Cardiac muscle cell (in vitro differentiated cells and primary cell): ENCODE measurements at regions not wholly inside any gene's neighbourhood (a gene's known extent, or its start where the extent isn't known, plus 50 kb on each side); places are given as distances from the start of the nearest gene placed in this dataset.

Experiments
- DNase-seq, 2 donors: peaks; one replicate each; pipeline versions ENCODE4 v3.0.0 to v3.0.0-alpha.2; 2010 to 2017; ENCODE audit warnings: low read depth in 1 of 2, low spot score in 1 of 2
- H3K27ac ChIP-seq: fragments of 200-600 bp; sonication (generic); 2 replicates; pipeline ENCODE4 v1.5.1; 2016
- H3K27me3 ChIP-seq: fragments of 200-600 bp; sonication (generic); 2 replicates; pipeline ENCODE4 v1.6.0; 2016; ENCODE audit warnings: control low read depth
- H3K36me3 ChIP-seq: fragments of 200-600 bp; sonication (generic); 2 replicates; pipeline ENCODE4 v1.5.1; 2016; ENCODE audit warnings: control low read depth
- H3K4me1 ChIP-seq: fragments of 200-600 bp; sonication (generic); 2 replicates; pipeline ENCODE4 v1.8.1; 2017; ENCODE audit warnings: low read depth, mild to moderate bottlenecking, mixed run types
- H3K4me3 ChIP-seq: fragments of 200-600 bp; sonication (generic); 2 replicates; pipeline ENCODE4 v1.5.1; 2016; ENCODE audit warnings: mild to moderate bottlenecking
- H3K9me3 ChIP-seq: fragments of 200-600 bp; sonication (generic); 2 replicates; pipeline ENCODE4 v1.5.1; 2017; ENCODE audit warnings: low read depth, mild to moderate bottlenecking, control low read depth
- TF ChIP-seq, protein P1 (sequence below): IDR thresholded peaks from 2 replicates; pipeline ENCODE4 v1.5.1; 2012; ENCODE audit warnings: low read depth, mild to moderate bottlenecking, low read length

DNA sequence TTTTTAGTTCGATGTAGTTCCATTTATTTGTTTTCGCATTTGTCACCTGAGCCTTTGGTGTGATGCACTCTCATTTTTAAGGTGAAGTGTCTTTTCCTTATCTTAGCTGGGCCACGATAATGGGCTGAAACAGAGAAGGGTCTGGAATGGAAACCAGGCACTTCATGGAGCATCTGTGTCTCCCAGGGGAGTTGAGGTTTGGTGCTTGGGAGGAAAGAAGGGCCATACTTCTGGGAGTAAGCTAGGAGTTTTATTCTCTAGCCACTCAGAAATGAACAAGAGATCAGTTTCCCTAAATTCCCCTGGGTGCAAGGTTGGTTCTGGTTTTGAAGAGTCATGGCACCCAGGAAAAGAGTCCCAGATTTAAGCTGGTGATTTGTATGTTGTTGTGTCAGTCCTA lies 179.4 kb upstream of the CXCR4 start:
- no peaks in the 10 kb centered on the region for H3K36me3 ChIP-seq
- no peak for DNase-seq
- no peaks in the 10 kb centered on the region for H3K27me3 ChIP-seq
- H3K4me1 ChIP-seq, result no peaks in the 10 kb centered on the region
- no peak overlapping the region for H3K4me3 ChIP-seq
- TF ChIP-seq, protein P1, sequence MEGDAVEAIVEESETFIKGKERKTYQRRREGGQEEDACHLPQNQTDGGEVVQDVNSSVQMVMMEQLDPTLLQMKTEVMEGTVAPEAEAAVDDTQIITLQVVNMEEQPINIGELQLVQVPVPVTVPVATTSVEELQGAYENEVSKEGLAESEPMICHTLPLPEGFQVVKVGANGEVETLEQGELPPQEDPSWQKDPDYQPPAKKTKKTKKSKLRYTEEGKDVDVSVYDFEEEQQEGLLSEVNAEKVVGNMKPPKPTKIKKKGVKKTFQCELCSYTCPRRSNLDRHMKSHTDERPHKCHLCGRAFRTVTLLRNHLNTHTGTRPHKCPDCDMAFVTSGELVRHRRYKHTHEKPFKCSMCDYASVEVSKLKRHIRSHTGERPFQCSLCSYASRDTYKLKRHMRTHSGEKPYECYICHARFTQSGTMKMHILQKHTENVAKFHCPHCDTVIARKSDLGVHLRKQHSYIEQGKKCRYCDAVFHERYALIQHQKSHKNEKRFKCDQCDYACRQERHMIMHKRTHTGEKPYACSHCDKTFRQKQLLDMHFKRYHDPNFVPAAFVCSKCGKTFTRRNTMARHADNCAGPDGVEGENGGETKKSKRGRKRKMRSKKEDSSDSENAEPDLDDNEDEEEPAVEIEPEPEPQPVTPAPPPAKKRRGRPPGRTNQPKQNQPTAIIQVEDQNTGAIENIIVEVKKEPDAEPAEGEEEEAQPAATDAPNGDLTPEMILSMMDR, result no peak
- no peaks in the 10 kb centered on the region for H3K9me3 ChIP-seq
- no peak overlapping the region for H3K27ac ChIP-seq

DNA sequence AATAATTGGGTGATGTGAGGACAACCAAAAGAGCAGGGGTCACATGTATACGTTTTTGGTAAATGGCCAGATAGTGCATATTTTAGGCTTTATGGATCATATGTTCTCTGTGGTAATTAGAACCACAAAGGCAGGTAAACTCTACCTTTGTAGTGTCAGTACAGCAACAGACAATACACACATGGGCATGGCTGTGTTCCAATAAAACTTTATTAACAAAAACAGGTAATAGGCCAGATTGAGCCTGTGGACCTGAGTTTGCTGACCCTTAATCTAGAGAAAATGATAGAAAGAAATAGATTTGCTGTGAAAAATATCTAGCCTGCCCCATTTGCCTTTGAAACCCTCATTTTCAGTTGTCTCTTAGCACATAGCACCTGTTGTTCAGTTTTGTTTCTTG lies 177.2 kb upstream of the CXCR4 start:
- no peak for DNase-seq

DNA sequence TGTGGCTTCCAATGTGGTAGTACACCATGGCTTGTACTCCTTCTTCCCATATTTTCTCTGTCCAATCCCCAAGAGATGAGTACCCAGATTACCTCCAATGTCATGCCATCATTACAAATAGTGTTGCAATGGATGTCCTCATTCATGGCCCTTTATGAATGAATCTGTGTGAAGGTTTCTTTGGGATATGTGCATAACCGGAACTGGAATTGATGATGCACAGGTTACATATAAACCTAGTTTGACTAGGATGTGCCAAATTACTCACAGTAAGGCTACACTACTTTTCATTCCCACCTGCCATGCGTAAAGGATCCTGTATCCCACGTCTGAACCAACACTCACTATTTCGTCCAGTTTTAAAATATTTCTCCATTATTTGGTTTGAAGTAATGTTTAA lies 173.9 kb upstream of the CXCR4 start:
- Histone ChIP-seq H3K9me3 (no peaks in the 10 kb centered on the region), H3K4me3 (no peak overlapping the region), H3K27ac (no peak overlapping the region), H3K36me3 (no peaks in the 10 kb centered on the region), H3K27me3 (no peaks in the 10 kb centered on the region), H3K4me1 (no peaks in the 10 kb centered on the region)
- TF ChIP-seq, protein P1, result no peak
- no peak for DNase-seq

More for the DNA sequence above, 177.2 kb upstream of the CXCR4 start:
- no peak overlapping the region for H3K27ac ChIP-seq
- no peaks in the 10 kb centered on the region for H3K9me3 ChIP-seq
- no peaks in the 10 kb centered on the region for H3K36me3 ChIP-seq
- TF ChIP-seq, protein P1, result no peak
- H3K4me1 ChIP-seq, result no peaks in the 10 kb centered on the region
- no peak overlapping the region for H3K4me3 ChIP-seq
- H3K27me3 ChIP-seq, result no peaks in the 10 kb centered on the region

DNA sequence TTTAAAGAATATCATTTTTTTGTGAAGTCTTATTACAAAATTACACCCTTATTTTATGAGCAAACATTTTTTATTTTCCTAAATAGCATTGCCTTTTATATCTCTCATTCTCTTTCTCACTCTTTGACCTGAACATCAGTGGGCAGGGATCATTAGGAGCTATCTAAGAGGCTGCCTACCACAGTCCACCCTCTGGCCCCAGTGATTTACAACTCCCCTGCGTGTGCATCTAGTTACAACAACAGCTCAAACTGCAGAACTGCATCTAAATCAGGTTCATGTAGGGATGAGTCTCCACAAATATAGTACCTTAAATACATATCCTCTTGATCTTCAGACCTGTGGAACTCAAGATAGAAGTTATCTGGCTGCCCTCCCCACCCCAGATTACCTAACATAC lies 172.4 kb upstream of the CXCR4 start:
- Histone ChIP-seq H3K4me3 (no peak overlapping the region), H3K27ac (no peak overlapping the region), H3K36me3 (no peaks in the 10 kb centered on the region), H3K4me1 (no peaks in the 10 kb centered on the region), H3K27me3 (no peaks in the 10 kb centered on the region), H3K9me3 (no peaks in the 10 kb centered on the region)
- TF ChIP-seq, protein P1, result no peak
- no peak for DNase-seq

DNA sequence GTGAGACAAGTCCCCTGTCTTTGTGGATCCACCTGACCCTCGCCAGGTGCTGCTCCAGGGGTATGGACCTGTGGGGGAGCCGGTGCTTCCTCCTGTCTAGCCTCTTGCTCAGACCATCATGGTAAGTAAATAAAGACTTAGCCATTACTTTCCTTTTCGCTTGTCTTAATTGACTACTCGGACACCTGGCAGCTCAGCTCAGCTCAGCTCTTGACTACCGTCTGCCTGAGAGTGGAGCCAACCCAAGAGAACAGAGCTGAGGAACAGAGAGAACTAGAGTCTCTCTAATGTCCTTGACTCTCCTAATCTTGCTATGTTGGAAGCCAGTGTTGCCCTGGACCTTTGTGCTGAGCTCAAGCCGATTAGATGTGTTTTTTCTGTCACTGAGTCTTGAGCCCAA lies 170.3 kb upstream of the CXCR4 start:
- H3K27ac ChIP-seq, result no peak overlapping the region
- no peak for DNase-seq
- H3K36me3 ChIP-seq, result no peaks in the 10 kb centered on the region
- TF ChIP-seq, protein P1, result no peak
- no peaks in the 10 kb centered on the region for H3K4me1 ChIP-seq
- H3K9me3 ChIP-seq, result no peaks in the 10 kb centered on the region
- H3K4me3 ChIP-seq, result no peak overlapping the region
- no peaks in the 10 kb centered on the region for H3K27me3 ChIP-seq

DNA sequence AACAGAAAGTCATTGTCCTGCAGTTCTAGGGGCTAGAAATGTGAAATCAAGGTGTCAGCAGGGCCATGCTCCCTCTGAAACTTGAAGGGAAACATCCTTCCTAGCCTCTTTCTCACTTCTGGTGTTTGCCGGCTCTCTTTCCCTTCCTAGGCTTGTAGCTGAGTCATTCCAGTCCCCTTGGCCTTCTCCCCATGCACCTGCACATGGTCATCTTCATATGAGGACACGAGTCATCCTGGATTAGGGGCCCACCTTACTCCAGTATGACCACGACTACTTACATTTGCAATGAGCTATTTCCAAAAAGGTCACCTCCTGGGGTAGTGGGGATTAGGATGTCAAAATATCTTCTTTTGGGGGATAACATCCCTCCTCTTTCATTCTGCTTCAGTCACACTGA lies 168.5 kb upstream of the CXCR4 start:
- DNase-seq, result no peak
- Histone ChIP-seq H3K27me3 (no peaks in the 10 kb centered on the region), H3K9me3 (no peaks in the 10 kb centered on the region), H3K27ac (no peak overlapping the region), H3K36me3 (no peaks in the 10 kb centered on the region), H3K4me1 (no peaks in the 10 kb centered on the region), H3K4me3 (no peak overlapping the region)
- TF ChIP-seq, protein P1, result no peak
